Astrocyte of the cerebellum (primary cell): ENCODE measurements at regions not wholly inside any gene's neighbourhood (a gene's known extent, or its start where the extent isn't known, plus 50 kb on each side); places are given as distances from the start of the nearest gene placed in this dataset.

ENCODE experiments used
- DNase-seq: peaks from one replicate; pipeline ENCODE4 v3.0.0-alpha.2; 2011; ENCODE audit warnings: low read depth
- H3K4me3 ChIP-seq: 2 replicates; pipeline ENCODE4 v1.5.1; 2011; ENCODE audit warnings: mild to moderate bottlenecking, low read depth, low read length, moderate library complexity
- CTCF ChIP-seq: IDR thresholded peaks from 2 replicates; pipeline ENCODE4 v1.5.1; 2012; ENCODE audit warnings: low read length, low read depth, moderate library complexity, mild to moderate bottlenecking; ENCODE audit errors: missing control alignments
- in situ Hi-C: cut with HindIII; loops from 2 replicates; pipeline ENCODE4 v1.10.0; 2017; ENCODE audit warnings: low sequenced_read_pairs

- DNase-seq: no peak
- no peak for TF ChIP-seq CTCF
- H3K4me3 ChIP-seq: no peak overlapping the region
- in situ Hi-C loops: no loop called here
Observed at GRCh38 chr9:4381744-4382143, 81.9 kb upstream of the GLIS3 start.

DNA sequence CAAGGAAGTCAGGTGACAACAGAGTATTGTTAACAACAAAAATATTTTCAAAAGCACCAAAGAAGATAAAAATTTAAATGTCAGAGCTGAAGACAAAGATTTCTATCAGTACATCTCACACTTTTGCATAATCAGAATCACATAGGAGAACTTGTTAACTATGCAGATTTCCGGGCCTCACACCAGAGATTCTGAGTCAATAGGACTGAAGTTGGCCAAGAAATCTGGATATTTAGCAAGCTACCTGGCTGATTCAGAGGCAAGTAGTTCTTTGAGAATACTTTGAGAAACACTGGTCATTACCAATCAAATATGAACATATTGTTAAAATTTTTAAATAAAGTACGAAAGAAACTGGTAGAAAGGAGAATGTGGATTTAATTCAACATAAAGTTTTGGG lies 80.5 kb upstream of the GLIS3 start:
- DNase-seq: no peak
- in situ Hi-C loops: no loop called here
- TF ChIP-seq CTCF: no peak
- H3K4me3 ChIP-seq: no peak overlapping the region

- peak; percentile 33 for DNase-seq
- peak; percentile 46 for TF ChIP-seq CTCF
- in situ Hi-C loops: no loop called here
- no peak overlapping the region for H3K4me3 ChIP-seq
Observed at GRCh38 chr9:4375424-4376200, 75.7 kb upstream of the GLIS3 start.

DNA sequence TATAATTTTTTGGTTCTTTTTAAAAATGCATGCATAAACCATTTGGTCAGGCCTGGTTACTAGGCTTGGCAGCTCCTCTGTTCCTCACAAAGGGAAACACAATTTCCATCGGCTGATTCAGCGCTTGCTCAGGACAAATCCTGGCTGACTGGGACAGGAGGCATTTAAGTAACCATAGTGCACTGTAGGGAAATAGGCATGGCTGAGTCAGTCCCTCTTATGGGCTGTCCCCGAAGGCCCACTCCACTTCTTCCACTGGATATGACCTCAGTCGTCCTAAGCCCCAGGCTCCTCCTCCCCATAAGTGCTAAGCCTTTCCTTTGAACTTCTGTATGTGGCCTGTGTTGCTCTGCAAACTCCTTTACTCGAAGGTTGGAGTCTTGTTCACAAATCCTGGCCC lies 71.2 kb upstream of the GLIS3 start:
- in situ Hi-C loops: no loop called here
- H3K4me3 ChIP-seq: no peak overlapping the region
- no peak for TF ChIP-seq CTCF
- peak; percentile 59 for DNase-seq

- in situ Hi-C loops: no loop called here
- DNase-seq: no peak
- no peak for TF ChIP-seq CTCF
- no peak overlapping the region for H3K4me3 ChIP-seq
Observed at GRCh38 chr9:4370501-4370900, 70.6 kb upstream of the GLIS3 start.

GRCh38 chr9:4366591-4367330 lies 66.9 kb upstream of the GLIS3 start:
- DNase-seq: peak; percentile 49
- in situ Hi-C loops: no loop called here
- H3K4me3 ChIP-seq: no peak overlapping the region
- peak; percentile 81 for TF ChIP-seq CTCF
